HG02943 (cell line): ENCODE measurements at regions not wholly inside any gene's neighbourhood (a gene's known extent, or its start where the extent isn't known, plus 50 kb on each side); places are given as distances from the start of the nearest gene placed in this dataset.

ENCODE experiments used
- ATAC-seq: cut with Tn5 transposase; IDR thresholded peaks from one replicate; pipeline ENCODE4 v1.9.1; 2021; ENCODE audit warnings: mild to moderate bottlenecking, low read depth, moderate library complexity; ENCODE audit not compliant: unreplicated experiment

GRCh38 chr10:78780551-78780961, 288.2 kb upstream of the ZMIZ1 start:
- ATAC-seq, result no peak

GRCh38 chr10:78781251-78781913, 287.4 kb upstream of the ZMIZ1 start:
- ATAC-seq, result no peak

- ATAC-seq, result no peak
Observed at GRCh38 chr10:78781991-78782390, 286.8 kb upstream of the ZMIZ1 start.

GRCh38 chr10:78782441-78782840, 286.3 kb upstream of the ZMIZ1 start:
- ATAC-seq, result no peak

GRCh38 chr10:78783753-78784152, 285.0 kb upstream of the ZMIZ1 start:
- no peak for ATAC-seq

- no peak for ATAC-seq
Observed at GRCh38 chr10:78784546-78784945, 284.2 kb upstream of the ZMIZ1 start.

GRCh38 chr10:78785066-78785465, 283.7 kb upstream of the ZMIZ1 start:
- no peak for ATAC-seq

- ATAC-seq, result no peak
Observed at GRCh38 chr10:78785991-78786390, 282.8 kb upstream of the ZMIZ1 start.

- ATAC-seq, result no peak
Observed at GRCh38 chr10:78787125-78787524, 281.6 kb upstream of the ZMIZ1 start.

- ATAC-seq, result no peak
Observed at GRCh38 chr10:78794736-78795455, 273.9 kb upstream of the ZMIZ1 start.

GRCh38 chr10:78798976-78799730, 269.6 kb upstream of the ZMIZ1 start:
- no peak for ATAC-seq

GRCh38 chr10:78800006-78800405, 268.8 kb upstream of the ZMIZ1 start:
- no peak for ATAC-seq

- ATAC-seq, result no peak
Observed at GRCh38 chr10:78800535-78801320, 268.0 kb upstream of the ZMIZ1 start.

- ATAC-seq, result no peak
Observed at GRCh38 chr10:78802431-78802830, 266.3 kb upstream of the ZMIZ1 start.

GRCh38 chr10:78802866-78803265, 265.9 kb upstream of the ZMIZ1 start:
- ATAC-seq, result no peak

- ATAC-seq, result no peak
Observed at GRCh38 chr10:78803710-78804109, 265.1 kb upstream of the ZMIZ1 start.

- ATAC-seq, result no peak
Observed at GRCh38 chr10:78804411-78805032, 264.2 kb upstream of the ZMIZ1 start.

GRCh38 chr10:78805176-78805575, 263.6 kb upstream of the ZMIZ1 start:
- ATAC-seq, result no peak

- no peak for ATAC-seq
Observed at GRCh38 chr10:78806681-78807221, 262.0 kb upstream of the ZMIZ1 start.
